ENCODE measurements at regions not wholly inside any gene's neighbourhood (a gene's known extent, or its start where the extent isn't known, plus 50 kb on each side); places are given as distances from the start of the nearest gene placed in this dataset.

- TF ChIP-seq, protein P1, sequence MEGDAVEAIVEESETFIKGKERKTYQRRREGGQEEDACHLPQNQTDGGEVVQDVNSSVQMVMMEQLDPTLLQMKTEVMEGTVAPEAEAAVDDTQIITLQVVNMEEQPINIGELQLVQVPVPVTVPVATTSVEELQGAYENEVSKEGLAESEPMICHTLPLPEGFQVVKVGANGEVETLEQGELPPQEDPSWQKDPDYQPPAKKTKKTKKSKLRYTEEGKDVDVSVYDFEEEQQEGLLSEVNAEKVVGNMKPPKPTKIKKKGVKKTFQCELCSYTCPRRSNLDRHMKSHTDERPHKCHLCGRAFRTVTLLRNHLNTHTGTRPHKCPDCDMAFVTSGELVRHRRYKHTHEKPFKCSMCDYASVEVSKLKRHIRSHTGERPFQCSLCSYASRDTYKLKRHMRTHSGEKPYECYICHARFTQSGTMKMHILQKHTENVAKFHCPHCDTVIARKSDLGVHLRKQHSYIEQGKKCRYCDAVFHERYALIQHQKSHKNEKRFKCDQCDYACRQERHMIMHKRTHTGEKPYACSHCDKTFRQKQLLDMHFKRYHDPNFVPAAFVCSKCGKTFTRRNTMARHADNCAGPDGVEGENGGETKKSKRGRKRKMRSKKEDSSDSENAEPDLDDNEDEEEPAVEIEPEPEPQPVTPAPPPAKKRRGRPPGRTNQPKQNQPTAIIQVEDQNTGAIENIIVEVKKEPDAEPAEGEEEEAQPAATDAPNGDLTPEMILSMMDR (IDR thresholded peaks at IDR 0.05; ENCODE audit: poor library complexity): no peak
- no peak for TF ChIP-seq EZH2 (IDR thresholded peaks at IDR 0.05; ENCODE audit: borderline replicate concordance)
- no peak for TF ChIP-seq EZH2phosphoT487 (IDR thresholded peaks at IDR 0.05; ENCODE audit: low read depth, severe bottlenecking, unreplicated experiment)
Observed at GRCh38 chr20:40880063-40880728, 148.4 kb upstream of the TOP1 start.

Measured in hepatocyte (in vitro differentiated cells).